GM12878 (cell line): ENCODE measurements at regions not wholly inside any gene's neighbourhood (a gene's known extent, or its start where the extent isn't known, plus 50 kb on each side); places are given as distances from the start of the nearest gene placed in this dataset.

ENCODE experiments used
- ATAC-seq: fragments of 200-7000 bp; cut with Tn5 transposase; 3 replicates; pipeline ENCODE4 v1.9.1; 2020; ENCODE audit warnings: mild to moderate bottlenecking, moderate library complexity
- BruUV-seq: library from RNA; stranded (reverse); fragments of 400-500 nt; replicated peaks from 2 replicates; lab custom pipeline; 2021; lab: Mats Ljungman, UMichigan
- CTCF ChIA-PET: fragments of 300-600 bp; sonication (Branson Sonifier 250); formaldehyde crosslinking; extraction: SDS; loops from one replicate; lab custom pipeline; 2021; ENCODE audit warnings: inconsistent platforms; lab: Yijun Ruan, JAX
- POLR2A ChIA-PET: fragments of 350-600 bp; formaldehyde crosslinking; extraction: SDS; loops from one replicate; lab custom pipeline; 2021; ENCODE audit warnings: inconsistent platforms; lab: Charles Lee
- RAD21 ChIA-PET: fragments of 300-600 bp; sonication (Branson Sonifier 250); formaldehyde crosslinking; loops from one replicate; lab custom pipeline; 2023; ENCODE audit warnings: antibody characterized with exemption; ENCODE audit not compliant: unreplicated experiment; lab: Charles Lee
- SMC1A ChIA-PET: fragments of 300-600 bp; sonication (Branson Sonifier 250); formaldehyde crosslinking; loops from one replicate; lab custom pipeline; 2023; ENCODE audit not compliant: unreplicated experiment, uncharacterized antibody; lab: Charles Lee
- DNase-seq: peaks from one replicate; pipeline ENCODE4 v3.0.0-alpha.2; 2011; ENCODE audit warnings: low read depth, low spot score
- FAIRE-seq: peaks from 3 replicates; lab custom pipeline; 2011; peaks lifted over from hg19 to GRCh38; lab: Jason Lieb, UNC
- H2AFZ ChIP-seq: 2 replicates; pipeline ENCODE4 v1.6.0; 2011; ENCODE audit warnings: low read depth, low read length, control low read depth; ENCODE audit not compliant: control insufficient read depth
- H3K27ac ChIP-seq: 2 replicates; pipeline ENCODE4 v1.5.1; 2011; ENCODE audit warnings: control low read depth; ENCODE audit not compliant: control insufficient read depth, insufficient read depth
- H3K27me3 ChIP-seq, 2 experiments: replicated peaks in 1 of 2; 2 replicates each; pipeline versions ENCODE4 v1.6.0 to v1.6.1; 2011; ENCODE audit warnings: low read length in 1 of 2; ENCODE audit not compliant: control insufficient read depth in 2 of 2, insufficient read depth in 2 of 2
- H3K36me3 ChIP-seq, 2 experiments: 2 replicates each; pipeline ENCODE4 v1.5.1; 2011; ENCODE audit warnings: low read length in 1 of 2; ENCODE audit not compliant: control insufficient read depth in 2 of 2, insufficient read depth in 2 of 2
- H3K4me1 ChIP-seq: 2 replicates; pipeline ENCODE4 v1.6.1; 2011; ENCODE audit warnings: mild to moderate bottlenecking, low read length, moderate library complexity, mixed read lengths; ENCODE audit not compliant: control insufficient read depth, insufficient read depth
- H3K4me2 ChIP-seq: 2 replicates; pipeline ENCODE4 v1.6.0; 2011; ENCODE audit warnings: control low read depth; ENCODE audit not compliant: control insufficient read depth, insufficient read depth
- H3K4me3 ChIP-seq: fragments of 200-600 bp; sonication (generic); 2 replicates; pipeline ENCODE4 v1.5.1; 2016
- H3K79me2 ChIP-seq: 2 replicates; pipeline ENCODE4 v1.6.0; 2011; ENCODE audit warnings: low read length; ENCODE audit not compliant: control insufficient read depth, insufficient read depth
- H3K9ac ChIP-seq: 2 replicates; pipeline ENCODE4 v1.8.0; 2011; ENCODE audit warnings: low read length, control low read depth, mixed read lengths; ENCODE audit not compliant: control insufficient read depth, insufficient read depth
- H3K9me3 ChIP-seq: replicated peaks from 3 replicates; pipeline ENCODE4 v1.5.1; 2011; ENCODE audit warnings: mild to moderate bottlenecking, low read length; ENCODE audit not compliant: control insufficient read depth, insufficient read depth
- H4K20me1 ChIP-seq: 2 replicates; pipeline ENCODE4 v1.6.0; 2011; ENCODE audit not compliant: control insufficient read depth, insufficient read depth
- ATF7 ChIP-seq: fragments of 450-650 bp; IDR thresholded peaks from 2 replicates; pipeline ENCODE4 v1.6.1; 2016; ENCODE audit warnings: low read depth, mild to moderate bottlenecking
- BMI1 ChIP-seq: fragments of 450-650 bp; IDR thresholded peaks from 2 replicates; pipeline ENCODE4 v1.6.1; 2016; ENCODE audit warnings: mild to moderate bottlenecking, moderate library complexity, borderline replicate concordance
- BRCA1 ChIP-seq: IDR thresholded peaks from 2 replicates; pipeline ENCODE4 v1.6.1; 2011; ENCODE audit warnings: low read depth, low read length, improper control_type of control experiment
- IKZF1 ChIP-seq: fragments of 450-650 bp; conservative IDR thresholded peaks from 2 replicates; pipeline ENCODE4 v1.6.1; 2017; ENCODE audit warnings: antibody characterized with exemption, mild to moderate bottlenecking
- MYB ChIP-seq: fragments of 150-350 bp; IDR thresholded peaks from 2 replicates; pipeline ENCODE4 v1.6.1; 2014; ENCODE audit warnings: mild to moderate bottlenecking, low read depth, low read length, borderline replicate concordance
- NFYA ChIP-seq: IDR thresholded peaks from 2 replicates; pipeline ENCODE4 v1.6.1; 2011; ENCODE audit warnings: low read depth, mild to moderate bottlenecking, low read length, improper control_type of control experiment, borderline replicate concordance
- NR2C2 ChIP-seq: IDR thresholded peaks from 2 replicates; pipeline ENCODE4 v1.6.1; 2011; ENCODE audit warnings: borderline replicate concordance, low read depth; ENCODE audit not compliant: control insufficient read depth, insufficient read length
- PAX8 ChIP-seq: fragments of 450-650 bp; IDR thresholded peaks from 2 replicates; pipeline ENCODE4 v1.6.1; 2017; ENCODE audit warnings: mild to moderate bottlenecking, moderate library complexity
- SMARCA5 ChIP-seq: fragments of 450-650 bp; IDR thresholded peaks from 2 replicates; pipeline ENCODE4 v1.6.1; 2017; ENCODE audit warnings: mild to moderate bottlenecking
- WGBS: methylation state at CpG from one replicate; pipeline ENCODE4 v1.1.6; 2016; ENCODE audit warnings: low lambda C conversion rate; ENCODE audit not compliant: insufficient replicate concordance, insufficient coverage; ENCODE audit errors: missing lambda C conversion rate; 5-methylcytosine and 5-hydroxymethylcytosine counted together
- in situ Hi-C: fragments of 300-500 bp; cut with MboI; formaldehyde crosslinking; loops from 9 replicates; pipeline ENCODE4 v1.14.3; 2018; ENCODE audit warnings: mixed read lengths
- intact Hi-C: fragments of 100-400 bp; cut with micrococcal nuclease; formaldehyde crosslinking; loops from one replicate; pipeline ENCODE4 v1.14.2; 2022; ENCODE audit not compliant: unreplicated experiment
- TF ChIP-seq, protein P1 (sequence below): IDR thresholded peaks from 2 replicates; pipeline ENCODE4 v1.6.1; 2012; ENCODE audit warnings: low read depth, low read length, improper control_type of control experiment

DNA sequence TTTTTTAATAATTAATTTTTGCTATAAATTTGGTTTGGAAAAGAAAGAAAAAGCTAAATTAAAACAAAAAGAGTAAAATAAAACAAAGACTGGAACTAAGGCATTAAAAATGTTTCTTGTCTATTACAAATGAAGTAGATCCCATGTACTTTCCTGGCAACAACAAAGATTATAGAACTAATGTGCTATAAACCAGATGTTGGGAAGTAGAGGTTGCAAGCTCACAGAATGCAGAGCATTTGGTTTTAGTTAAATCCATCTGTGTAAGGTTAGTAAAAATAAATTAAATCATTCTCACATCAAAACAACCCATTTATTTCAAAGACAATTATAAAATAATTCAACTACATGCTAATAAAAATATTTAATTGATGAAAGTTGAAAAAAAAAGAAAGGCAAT is 157.2 kb upstream of the ZC3H15 start (continued):
- TF ChIP-seq, protein P1, sequence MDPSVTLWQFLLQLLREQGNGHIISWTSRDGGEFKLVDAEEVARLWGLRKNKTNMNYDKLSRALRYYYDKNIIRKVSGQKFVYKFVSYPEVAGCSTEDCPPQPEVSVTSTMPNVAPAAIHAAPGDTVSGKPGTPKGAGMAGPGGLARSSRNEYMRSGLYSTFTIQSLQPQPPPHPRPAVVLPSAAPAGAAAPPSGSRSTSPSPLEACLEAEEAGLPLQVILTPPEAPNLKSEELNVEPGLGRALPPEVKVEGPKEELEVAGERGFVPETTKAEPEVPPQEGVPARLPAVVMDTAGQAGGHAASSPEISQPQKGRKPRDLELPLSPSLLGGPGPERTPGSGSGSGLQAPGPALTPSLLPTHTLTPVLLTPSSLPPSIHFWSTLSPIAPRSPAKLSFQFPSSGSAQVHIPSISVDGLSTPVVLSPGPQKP, result no peak
- no peak for TF ChIP-seq ATF7
- TF ChIP-seq BMI1, result no peak
- TF ChIP-seq, all 136 proteins: peak for 0

DNA sequence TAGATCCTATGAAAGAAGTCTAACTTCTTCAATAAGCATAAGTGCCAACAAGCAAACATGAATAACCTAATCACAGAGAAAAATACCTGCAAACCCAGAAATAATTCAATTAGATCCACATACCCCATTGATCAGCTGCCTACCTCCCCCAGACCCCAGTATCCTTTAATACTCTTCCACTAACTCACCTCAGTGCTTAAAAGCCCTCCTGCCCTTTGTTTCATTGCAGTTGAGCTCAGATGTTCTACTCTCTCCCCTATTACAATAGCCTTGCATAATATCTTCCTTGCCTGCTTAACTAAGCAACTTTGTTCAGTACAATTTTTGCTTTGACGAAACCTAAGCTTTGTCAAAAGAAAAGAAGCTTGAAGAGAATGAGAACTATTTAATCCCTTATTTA is 156.0 kb upstream of the ZC3H15 start:
- no peak for DNase-seq
- ChIA-PET CTCF (interaction anchor here (0.6 to 1.4 kb wide), 5 partner anchors 9 to 311 kb away, joined by 3 to 7 read pairs (median 3); no protein-coding TSS in a partner anchor), SMC1A (interaction anchor here (1.1 to 5.3 kb wide), 2 partner anchors 17 to 96 kb away, joined by 3 to 21 read pairs; no protein-coding TSS in a partner anchor), POLR2A (no interaction called here), RAD21 (interaction anchor here (1.4 to 1.7 kb wide), 2 partner anchors 12 to 18 kb away, joined by 3 to 4 read pairs; no protein-coding TSS in a partner anchor)
- Histone ChIP-seq H3K27me3 (no peaks in the 10 kb centered on the region), H3K27ac (no peak overlapping the region), H3K4me2 (no peak overlapping the region), H3K9me3 (no peaks in the 10 kb centered on the region; the same call in 2 of the 3 replicates), H3K36me3 (no peaks in the 10 kb centered on the region), H4K20me1 (no peaks in the 10 kb centered on the region), H3K9ac (no peak overlapping the region), H3K4me1 (0 out of 2 replicates have a peak, but pooled peaks cover 3% of the 10 kb centered on the region)
- intact Hi-C loops, result no loop called here
- BruUV-seq, result no TSS peak
- TF ChIP-seq BRCA1 (no peak), NR2C2 (no peak), SMARCA5 (no peak), IKZF1 (no peak), MYB (no peak), PAX8 (no peak), NFYA (no peak)
- TF ChIP-seq, all 136 proteins: peak for 0
- in situ Hi-C loops, result no loop called here
- FAIRE-seq (no peak), ATAC-seq (no peak)
- Histone ChIP-seq H3K79me2 (no peaks in the 10 kb centered on the region), H3K4me3 (no peak overlapping the region), H2AFZ (no peak overlapping the region)
- 96% methylated on average over 1 of the region's 1 CpG for WGBS
